Natural killer cell (primary cell): ENCODE measurements at regions not wholly inside any gene's neighbourhood (a gene's known extent, or its start where the extent isn't known, plus 50 kb on each side); places are given as distances from the start of the nearest gene placed in this dataset.
"Not testable (repeated sequence)": the region's sequence is repeated elsewhere in the genome, so short reads cannot be mapped to it uniquely, and the experiment has no call there.

ENCODE experiments used
- ATAC-seq, 3 donors: fragments of 150-1000 bp in 2 of 3; fragments of 200-7000 bp in 1 of 3; cut with Tn5 transposase; 1 replicate in 1 of 3; 2 replicates in 2 of 3; pipeline ENCODE4 v1.10.0; 2021; ENCODE audit warnings: mild to moderate bottlenecking in 2 of 3, moderate library complexity in 2 of 3
- DNase-seq, 2 donors: peaks; one replicate each; pipeline versions ENCODE4 v3.0.0 to v3.0.0-alpha.2; 2013 to 2021; ENCODE audit warnings: mixed read lengths in 1 of 2
- H3K27ac ChIP-seq: one replicate; pipeline ENCODE4 v1.5.1; 2013; ENCODE audit warnings: mild to moderate bottlenecking, low read length
- H3K27me3 ChIP-seq: one replicate; pipeline ENCODE4 v1.6.1; 2013; ENCODE audit warnings: low read length; ENCODE audit not compliant: control insufficient read depth, insufficient read depth
- H3K36me3 ChIP-seq: one replicate; pipeline ENCODE4 v1.6.1; 2013; ENCODE audit warnings: low read length; ENCODE audit not compliant: control insufficient read depth, insufficient read depth
- H3K4me1 ChIP-seq: one replicate; pipeline ENCODE4 v1.6.1; 2013; ENCODE audit warnings: low read length; ENCODE audit not compliant: control insufficient read depth, insufficient read depth
- H3K4me3 ChIP-seq: one replicate; pipeline ENCODE4 v1.5.1; 2013; ENCODE audit warnings: low read length
- H3K9me3 ChIP-seq: one replicate; pipeline ENCODE4 v1.6.1; 2013; ENCODE audit warnings: low read length; ENCODE audit not compliant: control insufficient read depth, insufficient read depth
- H3K27ac Mint-ChIP-seq, 2 donors: one replicate each; pipeline ENCODE4 v1.8.0; 2022; ENCODE audit warnings: mild to moderate bottlenecking in 2 of 2, mixed read lengths in 2 of 2, moderate library complexity in 1 of 2
- H3K27me3 Mint-ChIP-seq, 2 donors: one replicate each; pipeline ENCODE4 v1.8.0; 2022; ENCODE audit warnings: low read depth in 2 of 2, mixed read lengths in 2 of 2
- H3K36me3 Mint-ChIP-seq: one replicate; pipeline ENCODE4 v1.8.0; 2022; ENCODE audit warnings: mixed read lengths
- H3K4me1 Mint-ChIP-seq, 2 donors: one replicate each; pipeline ENCODE4 v1.8.0; 2022; ENCODE audit warnings: mixed read lengths in 2 of 2
- H3K4me3 Mint-ChIP-seq: one replicate; pipeline ENCODE4 v1.8.0; 2022; ENCODE audit warnings: mild to moderate bottlenecking, moderate library complexity, mixed read lengths
- H3K9me3 Mint-ChIP-seq, 2 donors: one replicate each; pipeline ENCODE4 v1.8.0; 2022; ENCODE audit warnings: mixed read lengths in 2 of 2
- WGBS: methylation state at CpG from one replicate; pipeline ENCODE4 v1.1.7; 2013; ENCODE audit warnings: missing lambda C conversion rate; ENCODE audit not compliant: insufficient coverage; 5-methylcytosine and 5-hydroxymethylcytosine counted together
- intact Hi-C: fragments of 100-400 bp; cut with micrococcal nuclease; formaldehyde crosslinking; loops from one replicate; pipeline ENCODE4 v1.14.2; 2022
- TF ChIP-seq, protein P1 (sequence below): fragments of 200-600 bp; IDR thresholded peaks from one replicate; pipeline ENCODE4 v1.8.0; 2022; ENCODE audit warnings: antibody characterized with exemption

DNA sequence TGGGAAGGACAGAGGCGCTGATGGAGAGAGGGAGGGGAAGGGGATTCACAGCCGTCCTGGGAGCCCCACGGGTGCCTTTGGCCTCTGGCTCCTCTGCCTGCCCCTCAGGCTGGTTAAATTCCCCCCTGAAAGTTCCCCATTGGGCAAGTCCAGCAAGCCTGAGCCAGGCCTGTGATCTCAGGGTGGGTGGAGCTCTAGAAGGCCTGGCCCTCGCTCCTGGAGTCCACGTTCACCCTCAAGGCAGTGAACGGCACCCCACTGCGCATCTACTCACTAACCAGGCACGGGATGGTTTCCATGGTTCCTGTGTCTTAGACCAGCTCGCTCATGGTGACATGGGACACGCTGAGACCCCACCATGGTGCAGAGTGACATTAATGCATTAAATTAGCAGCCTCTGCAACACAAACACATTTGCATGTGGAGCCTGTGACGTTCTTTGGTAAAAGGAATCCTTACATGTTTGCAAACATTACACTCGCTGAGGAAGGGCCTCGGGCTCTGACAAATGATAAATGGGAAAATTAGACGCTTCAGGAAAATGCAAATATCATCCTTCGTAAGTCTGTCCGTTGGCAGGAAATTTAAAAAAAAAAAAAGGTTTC lies 452.7 kb downstream of the PREX1 start:
- H3K36me3 Mint-ChIP-seq, result no peaks in the 10 kb centered on the region
- no peak for ATAC-seq
- WGBS, result 77% methylated on average over 16 of the region's 16 CpGs

DNA sequence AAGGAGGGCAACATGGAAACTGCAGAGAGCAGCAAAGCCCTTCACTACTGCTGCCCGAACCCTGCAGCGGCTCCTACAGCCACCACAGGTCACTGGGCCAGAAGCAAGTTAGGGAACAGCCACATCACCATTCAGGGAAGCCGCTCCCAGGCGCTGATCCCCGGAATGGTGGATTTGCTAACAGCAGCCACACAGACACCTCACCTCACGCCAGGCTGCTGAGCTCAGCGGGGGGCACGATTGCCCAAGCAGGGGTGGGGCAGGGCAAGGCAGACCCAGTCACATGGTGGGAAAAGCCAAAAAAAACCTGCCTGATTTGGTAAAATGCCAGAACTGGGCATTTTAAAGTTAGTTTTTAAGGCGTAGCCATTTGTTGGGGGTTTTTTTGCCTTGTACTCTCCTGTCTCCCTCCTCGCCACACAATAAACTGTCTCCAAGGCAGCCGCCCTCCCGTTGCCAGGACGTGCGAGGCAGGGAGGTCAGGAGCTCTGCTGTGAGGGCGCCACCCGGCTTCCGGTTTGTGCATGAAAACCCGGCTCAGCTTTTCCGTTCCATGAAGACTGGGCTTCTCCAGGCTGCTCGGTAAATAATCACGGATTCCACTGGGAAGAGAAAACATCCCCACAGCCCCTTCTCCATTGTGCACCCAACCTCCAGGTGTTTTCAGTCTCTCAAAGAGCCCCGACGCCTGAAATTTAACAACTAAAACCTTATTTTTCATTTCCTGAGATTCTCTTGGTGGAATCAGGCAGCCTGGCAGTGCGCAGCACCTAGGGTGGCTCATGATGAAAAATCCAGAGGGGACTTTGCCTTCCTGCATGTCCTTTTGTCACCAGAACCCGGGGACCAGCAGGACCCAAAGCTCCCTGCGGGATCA lies 453.5 kb downstream of the PREX1 start:
- not testable (repeated sequence) for H3K36me3 Mint-ChIP-seq, H3K9me3 Mint-ChIP-seq, H3K9me3 ChIP-seq, H3K27ac ChIP-seq, H3K27ac Mint-ChIP-seq, H3K4me3 Mint-ChIP-seq, H3K4me1 ChIP-seq, H3K4me1 Mint-ChIP-seq, H3K36me3 ChIP-seq, H3K27me3 ChIP-seq, DNase-seq, ATAC-seq, H3K4me3 ChIP-seq
- 41% methylated on average over 25 of the region's 26 CpGs for WGBS
- intact Hi-C loops, result loop anchor here (10.0 kb wide), 1 partner anchor 1269 kb away; no protein-coding TSS in a partner anchor
- H3K27me3 Mint-ChIP-seq, result peaks cover 15 to 17% of the 10 kb centered on the region in 2 donors

More for the DNA sequence above, 452.7 kb downstream of the PREX1 start:
- Histone ChIP-seq H3K4me3 (no peak overlapping the region), H3K9me3 (no peaks in the 10 kb centered on the region), H3K27ac (no peak overlapping the region), H3K27me3 (no peaks in the 10 kb centered on the region), H3K36me3 (no peaks in the 10 kb centered on the region), H3K4me1 (no peaks in the 10 kb centered on the region)
- TF ChIP-seq, protein P1, sequence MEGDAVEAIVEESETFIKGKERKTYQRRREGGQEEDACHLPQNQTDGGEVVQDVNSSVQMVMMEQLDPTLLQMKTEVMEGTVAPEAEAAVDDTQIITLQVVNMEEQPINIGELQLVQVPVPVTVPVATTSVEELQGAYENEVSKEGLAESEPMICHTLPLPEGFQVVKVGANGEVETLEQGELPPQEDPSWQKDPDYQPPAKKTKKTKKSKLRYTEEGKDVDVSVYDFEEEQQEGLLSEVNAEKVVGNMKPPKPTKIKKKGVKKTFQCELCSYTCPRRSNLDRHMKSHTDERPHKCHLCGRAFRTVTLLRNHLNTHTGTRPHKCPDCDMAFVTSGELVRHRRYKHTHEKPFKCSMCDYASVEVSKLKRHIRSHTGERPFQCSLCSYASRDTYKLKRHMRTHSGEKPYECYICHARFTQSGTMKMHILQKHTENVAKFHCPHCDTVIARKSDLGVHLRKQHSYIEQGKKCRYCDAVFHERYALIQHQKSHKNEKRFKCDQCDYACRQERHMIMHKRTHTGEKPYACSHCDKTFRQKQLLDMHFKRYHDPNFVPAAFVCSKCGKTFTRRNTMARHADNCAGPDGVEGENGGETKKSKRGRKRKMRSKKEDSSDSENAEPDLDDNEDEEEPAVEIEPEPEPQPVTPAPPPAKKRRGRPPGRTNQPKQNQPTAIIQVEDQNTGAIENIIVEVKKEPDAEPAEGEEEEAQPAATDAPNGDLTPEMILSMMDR, result no peak
- Mint-ChIP-seq H3K27ac (no peak overlapping the region), H3K4me3 (no peak overlapping the region), H3K27me3 (peaks cover 15% of the 10 kb centered on the region in 2 donors), H3K9me3 (no peaks in the 10 kb centered on the region), H3K4me1 (no peaks in the 10 kb centered on the region)
- no peak for DNase-seq
- intact Hi-C loops, result loop anchor here (10.0 kb wide), 1 partner anchor 1270 kb away; no protein-coding TSS in a partner anchor

DNA sequence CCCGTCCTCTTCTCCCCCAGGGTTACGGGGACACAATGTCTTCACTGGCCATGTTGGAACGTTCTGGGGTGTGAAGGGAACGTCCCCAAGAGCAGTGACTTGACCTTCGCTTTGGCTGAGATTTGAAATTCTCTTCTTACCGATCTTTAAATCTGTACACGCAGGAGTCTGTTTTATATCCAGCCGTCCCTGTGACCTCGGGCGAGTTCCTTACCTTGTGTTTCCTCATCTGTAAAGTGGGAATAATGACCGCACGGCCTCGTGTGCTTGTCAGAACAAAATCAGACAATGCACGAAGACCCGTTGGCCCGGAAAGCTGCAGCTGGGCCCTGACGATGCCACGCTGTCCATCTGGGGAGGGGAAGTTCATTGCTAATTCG lies 454.3 kb downstream of the PREX1 start:
- Mint-ChIP-seq H3K27me3 (peaks cover 15 to 17% of the 10 kb centered on the region in 2 donors), H3K9me3 (no peaks in the 10 kb centered on the region), H3K27ac (no peak overlapping the region), H3K4me1 (no peaks in the 10 kb centered on the region), H3K36me3 (no peaks in the 10 kb centered on the region), H3K4me3 (no peak overlapping the region)
- Histone ChIP-seq H3K4me1 (no peaks in the 10 kb centered on the region), H3K27ac (no peak overlapping the region), H3K27me3 (no peaks in the 10 kb centered on the region), H3K36me3 (no peaks in the 10 kb centered on the region), H3K9me3 (no peaks in the 10 kb centered on the region), H3K4me3 (no peak overlapping the region)
- no peak for DNase-seq
- TF ChIP-seq, protein P1, result no peak
- ATAC-seq, result no peak
- intact Hi-C loops, result loop anchor here (10.0 kb wide), 1 partner anchor 1269 kb away; no protein-coding TSS in a partner anchor
- 93% methylated on average over 19 of the region's 19 CpGs for WGBS

- ATAC-seq, result not testable (repeated sequence)
Measured at GRCh38 chr20:48372851-48373554, 454.8 kb downstream of the PREX1 start.

More at GRCh38 chr20:48372851-48373554, 454.8 kb downstream of the PREX1 start:
- not testable (repeated sequence) for H3K4me3 Mint-ChIP-seq, H3K27me3 ChIP-seq, H3K36me3 Mint-ChIP-seq, DNase-seq, H3K9me3 Mint-ChIP-seq, H3K9me3 ChIP-seq, H3K4me1 ChIP-seq, H3K27ac Mint-ChIP-seq, H3K36me3 ChIP-seq, H3K4me1 Mint-ChIP-seq, H3K27ac ChIP-seq, H3K4me3 ChIP-seq
- WGBS, result 85% methylated on average over 25 of the region's 35 CpGs
- H3K27me3 Mint-ChIP-seq, result peaks cover 10 to 17% of the 10 kb centered on the region in 2 donors
- intact Hi-C loops, result loop anchor here (10.0 kb wide), 1 partner anchor 1268 kb away; no protein-coding TSS in a partner anchor
